Stomach (tissue), 8 donors: ENCODE measurements at regions not wholly inside any gene's neighbourhood (a gene's known extent, or its start where the extent isn't known, plus 50 kb on each side); places are given as distances from the start of the nearest gene placed in this dataset.

Experiments used
- DNase-seq, 2 donors: peaks; one replicate each; pipeline versions ENCODE4 v3.0.0 to v3.0.0-alpha.2; 2013 to 2019
- H3K27ac ChIP-seq, 5 donors: fragments of 200-600 bp in 4 of 5; sonication (generic) in 4 of 5; one replicate each; pipeline ENCODE4 v1.5.1; 2013 to 2019; ENCODE audit warnings: mild to moderate bottlenecking in 1 of 5, moderate library complexity in 1 of 5
- H3K27me3 ChIP-seq, 3 donors: fragments of 200-600 bp; sonication (generic); one replicate each; pipeline ENCODE4 v1.5.1; 2017 to 2019; ENCODE audit warnings: mixed run types in 1 of 3
- H3K36me3 ChIP-seq, 4 donors: fragments of 200-600 bp; sonication (generic); 1 replicate in 3 of 4; 2 replicates in 1 of 4; pipeline ENCODE4 v1.5.1; 2016 to 2019
- H3K4me1 ChIP-seq, 4 donors: fragments of 200-600 bp; sonication (generic); one replicate each; pipeline ENCODE4 v1.5.1; 2016 to 2019
- H3K4me3 ChIP-seq, 4 donors: fragments of 200-600 bp; sonication (generic) in 3 of 4; one replicate each; pipeline ENCODE4 v1.5.1; 2016 to 2019; ENCODE audit warnings: mild to moderate bottlenecking in 1 of 4
- H3K9me3 ChIP-seq, 4 donors: fragments of 200-600 bp; sonication (generic); one replicate each; pipeline ENCODE4 v1.5.1; 2016 to 2019
- POLR2A ChIP-seq, 4 donors: fragments of 450-650 bp; IDR thresholded peaks; one replicate each; pipeline ENCODE4 v1.6.1; 2016; ENCODE audit warnings: antibody characterized with exemption in 4 of 4, control low read depth in 2 of 4, mild to moderate bottlenecking in 1 of 4, moderate library complexity in 1 of 4
- POLR2AphosphoS5 ChIP-seq, 3 donors: sonication (generic); formaldehyde crosslinking; IDR thresholded peaks; one replicate each; pipeline ENCODE4 v1.6.1; 2016; ENCODE audit warnings: antibody characterized with exemption in 3 of 3
- WGBS, 5 donors: extraction: QIAGEN DNeasy Blood & Tissue Kit in 3 of 5; methylation state at CpG; one replicate each; pipeline versions ENCODE4 v1.1.5 to v1.1.7; 2013 to 2018; 5-methylcytosine and 5-hydroxymethylcytosine counted together
- intact Hi-C: fragments of 100-400 bp; cut with DNase I; formaldehyde crosslinking; loops from one replicate; pipeline ENCODE4 v1.15.1; 2023; ENCODE audit warnings: low total_unique reads
- donor health status: healthy with polysubstance abuse.
- donor health status: Bipolar disorder and iron deficiency.
- donor health status: healthy.

- H3K4me1 ChIP-seq = peaks cover 11 to 35% (median 24%) of the 10 kb centered on the region in 4 donors
- H3K27ac ChIP-seq = peak overlapping the region in 4 of 5 donors; percentile 52 to 72 (median 68)
- 22 to 39% (median 26%) methylated on average over 3 of the region's 3 CpGs for WGBS, 5 donors
- H3K27me3 ChIP-seq = no peaks in the 10 kb centered on the region
- H3K9me3 ChIP-seq = no peaks in the 10 kb centered on the region
- TF ChIP-seq POLR2AphosphoS5 (IDR thresholded peaks at IDR 0.05) = peak in 1 of 3 donors; percentile 24
- no peak for TF ChIP-seq POLR2A (IDR thresholded peaks at IDR 0.05)
- no peak overlapping the region for H3K4me3 ChIP-seq
- DNase-seq = peak in 1 of 2 donors; percentile 70
- no peaks in the 10 kb centered on the region for H3K36me3 ChIP-seq
- intact Hi-C loops = no loop called here
Observed at GRCh38 chr1:62386351-62387121, 50.3 kb upstream of the USP1 start.
